ENCODE measurements at regions not wholly inside any gene's neighbourhood (a gene's known extent, or its start where the extent isn't known, plus 50 kb on each side); places are given as distances from the start of the nearest gene placed in this dataset.
"Not testable (repeated sequence)": the region's sequence is repeated elsewhere in the genome, so short reads cannot be mapped to it uniquely, and the experiment has no call there.

GRCh38 chr5:3451961-3452360 is 143.7 kb upstream of the IRX1 start:
- TF ChIP-seq ZFX (IDR thresholded peaks at IDR 0.05; ENCODE audit: borderline replicate concordance): no peak
- TF ChIP-seq, protein P1, sequence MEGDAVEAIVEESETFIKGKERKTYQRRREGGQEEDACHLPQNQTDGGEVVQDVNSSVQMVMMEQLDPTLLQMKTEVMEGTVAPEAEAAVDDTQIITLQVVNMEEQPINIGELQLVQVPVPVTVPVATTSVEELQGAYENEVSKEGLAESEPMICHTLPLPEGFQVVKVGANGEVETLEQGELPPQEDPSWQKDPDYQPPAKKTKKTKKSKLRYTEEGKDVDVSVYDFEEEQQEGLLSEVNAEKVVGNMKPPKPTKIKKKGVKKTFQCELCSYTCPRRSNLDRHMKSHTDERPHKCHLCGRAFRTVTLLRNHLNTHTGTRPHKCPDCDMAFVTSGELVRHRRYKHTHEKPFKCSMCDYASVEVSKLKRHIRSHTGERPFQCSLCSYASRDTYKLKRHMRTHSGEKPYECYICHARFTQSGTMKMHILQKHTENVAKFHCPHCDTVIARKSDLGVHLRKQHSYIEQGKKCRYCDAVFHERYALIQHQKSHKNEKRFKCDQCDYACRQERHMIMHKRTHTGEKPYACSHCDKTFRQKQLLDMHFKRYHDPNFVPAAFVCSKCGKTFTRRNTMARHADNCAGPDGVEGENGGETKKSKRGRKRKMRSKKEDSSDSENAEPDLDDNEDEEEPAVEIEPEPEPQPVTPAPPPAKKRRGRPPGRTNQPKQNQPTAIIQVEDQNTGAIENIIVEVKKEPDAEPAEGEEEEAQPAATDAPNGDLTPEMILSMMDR (IDR thresholded peaks at IDR 0.05): no peak
- no peak overlapping the region for H3K27ac ChIP-seq

DNA sequence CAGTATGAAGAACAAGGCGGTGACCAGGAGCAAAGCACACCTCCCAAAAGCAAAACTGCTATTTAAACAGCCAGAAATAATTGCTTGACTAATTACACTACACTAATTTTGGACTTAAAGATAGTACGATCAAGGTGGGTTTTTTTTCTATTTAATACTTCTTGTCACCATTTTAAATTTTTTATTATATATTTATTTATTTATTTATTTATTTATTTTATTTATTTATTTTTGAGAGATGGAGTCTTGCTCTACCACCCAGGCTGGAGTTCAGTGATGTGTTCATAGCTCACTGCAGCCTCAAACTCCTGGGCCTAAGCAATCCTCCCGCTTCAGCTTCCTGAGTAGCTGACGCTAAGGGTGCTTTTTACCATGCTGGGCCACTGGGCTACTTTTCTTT is 146.2 kb upstream of the IRX1 start:
- no peak overlapping the region for H3K27ac ChIP-seq
- TF ChIP-seq ZFX (IDR thresholded peaks at IDR 0.05; ENCODE audit: borderline replicate concordance): no peak
- TF ChIP-seq, protein P1 (IDR thresholded peaks at IDR 0.05): no peak

- no peak overlapping the region for H3K27ac ChIP-seq
- TF ChIP-seq ZFX (IDR thresholded peaks at IDR 0.05; ENCODE audit: borderline replicate concordance): no peak
- TF ChIP-seq, protein P1 (IDR thresholded peaks at IDR 0.05): no peak
Measured at GRCh38 chr5:3446410-3446809, 149.2 kb upstream of the IRX1 start.

DNA sequence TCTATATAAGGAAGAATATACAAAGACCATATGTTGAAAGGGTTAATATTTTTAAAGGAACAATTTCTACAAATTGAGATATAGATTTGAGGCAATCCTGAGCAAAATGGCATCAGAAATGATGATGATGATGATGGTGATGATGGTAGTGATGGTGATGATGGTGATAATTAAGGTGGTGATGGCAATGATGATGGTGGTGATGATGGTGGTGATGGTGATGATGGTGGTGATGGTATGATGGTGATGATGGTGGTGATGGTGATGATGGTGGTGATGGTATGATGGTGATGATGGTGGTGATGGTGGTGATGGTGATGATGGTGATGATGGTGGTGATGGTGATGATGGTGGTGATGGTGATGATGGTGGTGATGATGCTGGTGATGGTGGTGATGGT is 150.1 kb upstream of the IRX1 start:
- not testable (repeated sequence) for H3K27ac ChIP-seq

DNA sequence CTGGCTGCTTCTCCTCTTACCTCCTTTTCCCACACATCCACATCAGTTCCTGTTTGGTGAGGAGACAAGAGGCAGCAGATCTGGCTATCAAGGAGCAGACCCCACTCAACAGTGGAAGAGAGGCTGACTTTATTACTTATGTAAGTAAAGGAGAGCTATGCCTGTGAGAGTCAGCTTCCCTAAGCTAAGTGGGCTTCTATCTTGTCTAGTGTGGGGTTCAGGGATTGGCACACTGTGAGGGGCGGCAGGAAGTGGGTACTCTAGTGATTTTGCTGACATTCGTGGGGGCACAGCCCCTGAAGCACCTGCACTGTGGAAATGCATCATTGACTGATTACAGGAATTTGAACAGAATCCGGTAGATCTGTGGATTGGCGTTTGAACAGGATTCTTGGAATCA is 163.5 kb upstream of the IRX1 start:
- no peak overlapping the region for H3K27ac ChIP-seq
- no peak for TF ChIP-seq ZFX (IDR thresholded peaks at IDR 0.05; ENCODE audit: borderline replicate concordance)
- TF ChIP-seq, protein P1 (IDR thresholded peaks at IDR 0.05): no peak

- H3K27ac ChIP-seq: no peak overlapping the region
- TF ChIP-seq ZFX (IDR thresholded peaks at IDR 0.05; ENCODE audit: borderline replicate concordance): no peak
- TF ChIP-seq, protein P1 (IDR thresholded peaks at IDR 0.05): no peak
Measured at GRCh38 chr5:3430691-3431090, 164.9 kb upstream of the IRX1 start.

DNA sequence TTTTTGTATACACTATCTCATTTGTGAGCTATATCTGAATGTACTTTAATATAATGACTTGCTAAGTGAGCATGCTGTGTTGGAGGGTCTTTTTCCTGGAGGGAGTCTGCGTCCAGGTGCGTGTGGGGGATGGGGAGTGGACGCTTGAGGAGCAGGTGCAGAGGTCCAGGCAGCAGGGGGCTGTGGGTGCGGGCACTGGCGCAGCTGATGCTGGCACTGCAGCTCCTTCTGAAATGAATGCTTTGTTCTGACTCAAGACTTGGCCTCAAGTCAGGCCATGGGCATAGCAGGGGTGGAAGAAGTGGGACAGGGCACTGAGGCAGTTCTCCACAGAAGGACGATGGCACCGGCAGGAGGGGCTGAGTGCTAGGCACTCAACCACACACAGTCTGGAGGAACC is 165.7 kb upstream of the IRX1 start:
- TF ChIP-seq ZFX (IDR thresholded peaks at IDR 0.05; ENCODE audit: borderline replicate concordance): no peak
- TF ChIP-seq, protein P1 (IDR thresholded peaks at IDR 0.05): no peak
- no peak overlapping the region for H3K27ac ChIP-seq

DNA sequence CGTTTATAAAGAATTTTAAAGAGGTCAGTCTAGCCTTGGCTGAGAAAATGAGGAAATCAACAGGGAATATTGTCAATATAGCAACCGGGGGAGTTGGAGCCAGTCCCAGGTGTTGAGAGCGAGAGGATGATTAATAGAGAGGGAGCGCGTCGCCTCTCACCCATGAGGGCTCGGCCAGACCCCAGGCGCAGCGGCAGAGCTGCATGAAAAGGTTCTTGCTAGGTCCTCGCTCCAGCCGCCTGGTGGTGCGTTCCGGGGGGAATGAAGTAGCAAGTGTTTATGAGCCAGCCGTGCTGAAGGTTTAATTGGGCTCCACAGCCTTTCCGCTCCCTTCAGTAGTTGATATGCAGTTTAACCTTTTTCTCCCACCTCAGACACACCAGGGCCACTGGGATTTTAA is 167.3 kb upstream of the IRX1 start:
- TF ChIP-seq ZFX (IDR thresholded peaks at IDR 0.05; ENCODE audit: borderline replicate concordance): no peak
- TF ChIP-seq, protein P1 (IDR thresholded peaks at IDR 0.05): no peak
- no peak overlapping the region for H3K27ac ChIP-seq
